GM23338 (cell line): ENCODE measurements at regions not wholly inside any gene's neighbourhood (a gene's known extent, or its start where the extent isn't known, plus 50 kb on each side); places are given as distances from the start of the nearest gene placed in this dataset.
"Not testable (repeated sequence)": the region's sequence is repeated elsewhere in the genome, so short reads cannot be mapped to it uniquely, and the experiment has no call there.

Source experiments
- ATAC-seq: fragments of 200-7000 bp; cut with Tn5 transposase; 3 replicates; pipeline ENCODE4 v1.9.1; 2020
- DNase-seq: peaks from one replicate; pipeline ENCODE4 v3.0.0-alpha.2; 2015; ENCODE audit warnings: low spot score
- H2AFZ ChIP-seq: fragments of 200-600 bp; sonication (generic); 2 replicates; pipeline ENCODE4 v1.8.0; 2016; ENCODE audit warnings: antibody characterized with exemption, mild to moderate bottlenecking, moderate library complexity
- H3F3A ChIP-seq: fragments of 200-600 bp; sonication (generic); replicated peaks from 2 replicates; pipeline ENCODE4 v1.8.0; 2017; ENCODE audit warnings: antibody characterized with exemption, mixed run types, low read depth
- H3K27ac ChIP-seq: fragments of 200-600 bp; sonication (generic); 2 replicates; pipeline ENCODE4 v1.6.1; 2016; ENCODE audit warnings: low read depth
- H3K27me3 ChIP-seq: fragments of 200-600 bp; sonication (generic); 2 replicates; pipeline ENCODE4 v1.8.0; 2016; ENCODE audit warnings: mild to moderate bottlenecking, mixed run types, moderate library complexity; ENCODE audit not compliant: insufficient read depth
- H3K36me3 ChIP-seq: fragments of 200-600 bp; sonication (generic); 2 replicates; pipeline ENCODE4 v1.8.0; 2016; ENCODE audit warnings: mild to moderate bottlenecking; ENCODE audit not compliant: insufficient read depth
- H3K4me1 ChIP-seq: fragments of 200-600 bp; sonication (generic); 2 replicates; pipeline ENCODE4 v1.8.0; 2016; ENCODE audit warnings: mild to moderate bottlenecking, moderate library complexity; ENCODE audit not compliant: insufficient read depth
- H3K4me2 ChIP-seq: fragments of 200-600 bp; sonication (generic); 2 replicates; pipeline ENCODE4 v1.7.1; 2017; ENCODE audit warnings: mixed run types
- H3K4me3 ChIP-seq: fragments of 200-600 bp; sonication (generic); 2 replicates; pipeline ENCODE4 v1.6.1; 2016; ENCODE audit warnings: mixed run types
- H3K79me2 ChIP-seq: fragments of 200-600 bp; sonication (generic); replicated peaks from 2 replicates; pipeline ENCODE4 v1.8.0; 2017; ENCODE audit warnings: mild to moderate bottlenecking; ENCODE audit not compliant: insufficient read depth
- H3K9me2 ChIP-seq: fragments of 200-600 bp; sonication (generic); 2 replicates; pipeline ENCODE4 v1.8.0; 2017; ENCODE audit not compliant: insufficient read depth
- H4K20me1 ChIP-seq: fragments of 200-600 bp; sonication (generic); replicated peaks from 2 replicates; pipeline ENCODE4 v1.8.0; 2017; ENCODE audit warnings: mild to moderate bottlenecking; ENCODE audit not compliant: insufficient read depth
- H3K27ac Mint-ChIP-seq: 2 replicates; pipeline ENCODE4 v1.8.0; 2020; ENCODE audit warnings: inconsistent platforms, mild to moderate bottlenecking, moderate library complexity, mixed read lengths
- H3K27me3 Mint-ChIP-seq: 3 replicates; pipeline ENCODE4 v1.8.0; 2022; ENCODE audit warnings: low read depth, mild to moderate bottlenecking, moderate library complexity, mixed read lengths, inconsistent platforms; ENCODE audit not compliant: insufficient read depth, poor library complexity
- H3K36me3 Mint-ChIP-seq: 3 replicates; pipeline ENCODE4 v1.8.0; 2021; ENCODE audit warnings: low read depth, mild to moderate bottlenecking, inconsistent platforms, moderate library complexity, mixed read lengths
- H3K4me1 Mint-ChIP-seq: 3 replicates; pipeline ENCODE4 v1.8.0; 2020; ENCODE audit warnings: mild to moderate bottlenecking, inconsistent platforms, mixed read lengths
- H3K4me3 Mint-ChIP-seq: 3 replicates; pipeline ENCODE4 v1.8.0; 2021; ENCODE audit warnings: moderate library complexity, mild to moderate bottlenecking, inconsistent platforms, mixed read lengths
- H3K9me3 Mint-ChIP-seq: 3 replicates; pipeline ENCODE4 v1.8.0; 2020; ENCODE audit warnings: moderate library complexity, mild to moderate bottlenecking, inconsistent platforms, mixed read lengths
- EZH2 ChIP-seq: fragments of 200-600 bp; sonication (generic); IDR thresholded peaks from one replicate; pipeline ENCODE4 v1.8.0; 2017; ENCODE audit warnings: antibody characterized with exemption, mild to moderate bottlenecking, low read depth; ENCODE audit not compliant: unreplicated experiment
- EZH2phosphoT487 ChIP-seq: fragments of 200-600 bp; sonication (generic); IDR thresholded peaks from one replicate; pipeline ENCODE4 v1.8.1; 2018; ENCODE audit warnings: antibody characterized with exemption; ENCODE audit not compliant: unreplicated experiment
- STAT1 ChIP-seq: IDR thresholded peaks from one replicate; pipeline ENCODE4 v1.6.1; 2016; ENCODE audit warnings: antibody characterized with exemption; ENCODE audit not compliant: unreplicated experiment

- not testable (repeated sequence) for H3K4me1 ChIP-seq, H3K4me3 ChIP-seq, H3K27me3 Mint-ChIP-seq, H3K4me3 Mint-ChIP-seq, H3K4me2 ChIP-seq, H3K79me2 ChIP-seq, H3F3A ChIP-seq, H3K27me3 ChIP-seq, H2AFZ ChIP-seq, ATAC-seq, H3K27ac ChIP-seq, H3K9me2 ChIP-seq, H4K20me1 ChIP-seq, H3K36me3 ChIP-seq, H3K4me1 Mint-ChIP-seq, H3K27ac Mint-ChIP-seq, DNase-seq
- peaks cover 24% of the 10 kb centered on the region for H3K9me3 Mint-ChIP-seq
- H3K36me3 Mint-ChIP-seq: peaks cover 10% of the 10 kb centered on the region
Observed at GRCh38 chr5:85654144-85654543, 963.6 kb upstream of the COX7C start.

- no peak overlapping the region for H3K4me2 ChIP-seq
- no peak overlapping the region for H3K4me3 Mint-ChIP-seq
Observed at GRCh38 chr5:85656050-85656449, 961.7 kb upstream of the COX7C start.

GRCh38 chr5:85657328-85657727 lies 960.4 kb upstream of the COX7C start:
- H3K4me2 ChIP-seq, H3K27me3 ChIP-seq, H3K4me3 ChIP-seq, H3K4me1 ChIP-seq, H3K36me3 ChIP-seq, H4K20me1 ChIP-seq, H3F3A ChIP-seq, H3K4me3 Mint-ChIP-seq, H3K27me3 Mint-ChIP-seq, ATAC-seq, H3K27ac ChIP-seq, H2AFZ ChIP-seq, DNase-seq, H3K27ac Mint-ChIP-seq, H3K9me2 ChIP-seq, H3K79me2 ChIP-seq, H3K4me1 Mint-ChIP-seq: not testable (repeated sequence)
- peaks cover 13% of the 10 kb centered on the region for H3K36me3 Mint-ChIP-seq
- H3K9me3 Mint-ChIP-seq: peaks cover 24% of the 10 kb centered on the region

More at GRCh38 chr5:85656050-85656449, 961.7 kb upstream of the COX7C start:
- DNase-seq: no peak
- H4K20me1 ChIP-seq: no peaks in the 10 kb centered on the region
- Mint-ChIP-seq H3K9me3 (peaks cover 24% of the 10 kb centered on the region), H3K27me3 (no peaks in the 10 kb centered on the region), H3K36me3 (peaks cover 10% of the 10 kb centered on the region), H3K27ac (no peak overlapping the region), H3K4me1 (peaks cover 2% of the 10 kb centered on the region; the same call in 1 of the 3 replicates)
- no peak overlapping the region for H2AFZ ChIP-seq
- no peaks in the 10 kb centered on the region for H3K9me2 ChIP-seq
- H3K4me1 ChIP-seq: no peaks in the 10 kb centered on the region
- no peak for ATAC-seq
- no peaks in the 10 kb centered on the region for H3K36me3 ChIP-seq
- H3F3A ChIP-seq: no peaks in the 10 kb centered on the region
- H3K27me3 ChIP-seq: no peaks in the 10 kb centered on the region
- no peak overlapping the region for H3K27ac ChIP-seq
- TF ChIP-seq EZH2phosphoT487 (no peak), STAT1 (no peak), EZH2 (no peak)
- H3K4me3 ChIP-seq: no peak overlapping the region
- H3K79me2 ChIP-seq: no peaks in the 10 kb centered on the region

- H3K9me2 ChIP-seq, H4K20me1 ChIP-seq, H3K79me2 ChIP-seq, H3K36me3 ChIP-seq, H3K4me3 ChIP-seq, H3F3A ChIP-seq, DNase-seq, H3K27ac ChIP-seq, H3K4me1 Mint-ChIP-seq, H3K4me3 Mint-ChIP-seq, H3K4me2 ChIP-seq, H3K27ac Mint-ChIP-seq, H3K36me3 Mint-ChIP-seq, H3K9me3 Mint-ChIP-seq, H3K27me3 ChIP-seq, H3K4me1 ChIP-seq, H3K27me3 Mint-ChIP-seq: not testable (repeated sequence)
- peak; percentile 60 for ATAC-seq
- peak overlapping the region; percentile 92 for H2AFZ ChIP-seq
Observed at GRCh38 chr5:85662969-85663707, 954.6 kb upstream of the COX7C start.
